ENCODE measurements at regions not wholly inside any gene's neighbourhood (a gene's known extent, or its start where the extent isn't known, plus 50 kb on each side); places are given as distances from the start of the nearest gene placed in this dataset.

GRCh38 chr2:181341855-181342600 lies 115.2 kb upstream of the ITGA4 start:
- no peak for DNase-seq (ENCODE audit: low read depth in 2 of 2)

- DNase-seq (ENCODE audit: low read depth in 2 of 2), result no peak
Measured at GRCh38 chr2:181348107-181348837, 108.9 kb upstream of the ITGA4 start.

- DNase-seq (ENCODE audit: low read depth in 2 of 2), result no peak
Measured at GRCh38 chr2:181352158-181352557, 105.0 kb upstream of the ITGA4 start.

- DNase-seq (ENCODE audit: low read depth in 2 of 2), result no peak
Measured at GRCh38 chr2:181354626-181355025, 102.6 kb upstream of the ITGA4 start.

GRCh38 chr2:181356526-181357130 lies 100.6 kb upstream of the ITGA4 start:
- no peak for DNase-seq (ENCODE audit: low read depth in 2 of 2)

- no peak for DNase-seq (ENCODE audit: low read depth in 2 of 2)
Measured at GRCh38 chr2:181357979-181358378, 99.2 kb upstream of the ITGA4 start.

GRCh38 chr2:181362561-181362960 lies 94.6 kb upstream of the ITGA4 start:
- no peak for DNase-seq (ENCODE audit: low read depth in 2 of 2)

- no peak for DNase-seq (ENCODE audit: low read depth in 2 of 2)
Measured at GRCh38 chr2:181363164-181363563, 94.0 kb upstream of the ITGA4 start.

GRCh38 chr2:181364492-181365170 lies 92.6 kb upstream of the ITGA4 start:
- no peak for DNase-seq (ENCODE audit: low read depth in 2 of 2)

GRCh38 chr2:181366675-181367175 lies 90.5 kb upstream of the ITGA4 start:
- no peak for DNase-seq (ENCODE audit: low read depth in 2 of 2)

GRCh38 chr2:181367411-181367810 lies 89.8 kb upstream of the ITGA4 start:
- DNase-seq (ENCODE audit: low read depth in 2 of 2), result no peak

- DNase-seq (ENCODE audit: low read depth in 2 of 2), result no peak
Measured at GRCh38 chr2:181367906-181368435, 89.2 kb upstream of the ITGA4 start.

GRCh38 chr2:181370126-181370525 lies 87.1 kb upstream of the ITGA4 start:
- DNase-seq (ENCODE audit: low read depth in 2 of 2), result no peak

- DNase-seq (ENCODE audit: low read depth in 2 of 2), result no peak
Measured at GRCh38 chr2:181371195-181371594, 86.0 kb upstream of the ITGA4 start.

- DNase-seq (ENCODE audit: low read depth in 2 of 2), result no peak
Measured at GRCh38 chr2:181371782-181372645, 85.2 kb upstream of the ITGA4 start.

GRCh38 chr2:181372646-181373040 lies 84.5 kb upstream of the ITGA4 start:
- DNase-seq (ENCODE audit: low read depth in 2 of 2), result no peak

- no peak for DNase-seq (ENCODE audit: low read depth in 2 of 2)
Measured at GRCh38 chr2:181374781-181375675, 82.2 kb upstream of the ITGA4 start.

- no peak for DNase-seq (ENCODE audit: low read depth in 2 of 2)
Measured at GRCh38 chr2:181376442-181376841, 80.7 kb upstream of the ITGA4 start.

- no peak for DNase-seq (ENCODE audit: low read depth in 2 of 2)
Measured at GRCh38 chr2:181376999-181377398, 80.2 kb upstream of the ITGA4 start.

GRCh38 chr2:181378491-181378890 lies 78.7 kb upstream of the ITGA4 start:
- no peak for DNase-seq (ENCODE audit: low read depth in 2 of 2)

Measured in stimulated activated CD8-positive, alpha-beta memory T cell treated with anti-CD3 and anti-CD28 coated beads, Interleukin-7, amount 100 ng/mL, for 4 hours (primary cell).